HG03520 (cell line): ENCODE measurements at regions not wholly inside any gene's neighbourhood (a gene's known extent, or its start where the extent isn't known, plus 50 kb on each side); places are given as distances from the start of the nearest gene placed in this dataset.
"Not testable (repeated sequence)": the region's sequence is repeated elsewhere in the genome, so short reads cannot be mapped to it uniquely, and the experiment has no call there.

Experiments used
- ATAC-seq: cut with Tn5 transposase; IDR thresholded peaks from one replicate; pipeline ENCODE4 v1.9.1; 2021; ENCODE audit warnings: mild to moderate bottlenecking, moderate library complexity; ENCODE audit not compliant: unreplicated experiment

- ATAC-seq = no peak
Observed at GRCh38 chr1:73517603-73518191, 680.3 kb downstream of the LRRIQ3 start.

GRCh38 chr1:73516451-73516850 lies 681.5 kb downstream of the LRRIQ3 start:
- ATAC-seq = no peak

GRCh38 chr1:73511038-73511437 lies 686.9 kb downstream of the LRRIQ3 start:
- ATAC-seq = no peak

- no peak for ATAC-seq
Observed at GRCh38 chr1:73500154-73500553, 697.8 kb downstream of the LRRIQ3 start.

- no peak for ATAC-seq
Observed at GRCh38 chr1:73499671-73500070, 698.3 kb downstream of the LRRIQ3 start.

- ATAC-seq = no peak
Observed at GRCh38 chr1:73491621-73492020, 706.4 kb downstream of the LRRIQ3 start.

GRCh38 chr1:73475316-73475870 lies 722.6 kb downstream of the LRRIQ3 start:
- no peak for ATAC-seq

- ATAC-seq = no peak
Observed at GRCh38 chr1:73472810-73473209, 725.2 kb downstream of the LRRIQ3 start.

GRCh38 chr1:73467731-73468130 lies 730.2 kb downstream of the LRRIQ3 start:
- ATAC-seq = no peak

GRCh38 chr1:73463873-73464272 lies 734.1 kb downstream of the LRRIQ3 start:
- ATAC-seq = no peak

- ATAC-seq = no peak
Observed at GRCh38 chr1:73452522-73452921, 745.5 kb downstream of the LRRIQ3 start.

- ATAC-seq = not testable (repeated sequence)
Observed at GRCh38 chr1:73450668-73451067, 747.3 kb downstream of the LRRIQ3 start.

- ATAC-seq = no peak
Observed at GRCh38 chr1:73411479-73411878, 786.5 kb downstream of the LRRIQ3 start.

GRCh38 chr1:73401666-73402065 lies 796.3 kb downstream of the LRRIQ3 start:
- ATAC-seq = no peak

- no peak for ATAC-seq
Observed at GRCh38 chr1:73382966-73383365, 815.0 kb downstream of the LRRIQ3 start.

GRCh38 chr1:73366734-73367413 lies 831.1 kb downstream of the LRRIQ3 start:
- no peak for ATAC-seq

GRCh38 chr1:73359001-73359400 lies 839.0 kb downstream of the LRRIQ3 start:
- ATAC-seq = no peak

GRCh38 chr1:73356485-73356884 lies 841.5 kb downstream of the LRRIQ3 start:
- no peak for ATAC-seq

- ATAC-seq = no peak
Observed at GRCh38 chr1:73343947-73344346, 854.0 kb downstream of the LRRIQ3 start.

GRCh38 chr1:73333847-73334503 lies 864.0 kb downstream of the LRRIQ3 start:
- ATAC-seq = no peak

- ATAC-seq = no peak
Observed at GRCh38 chr1:73331726-73332125, 866.2 kb downstream of the LRRIQ3 start.

- ATAC-seq = no peak
Observed at GRCh38 chr1:73327998-73328397, 870.0 kb downstream of the LRRIQ3 start.
